Neural progenitor cell (in vitro differentiated cells): ENCODE measurements at regions not wholly inside any gene's neighbourhood (a gene's known extent, or its start where the extent isn't known, plus 50 kb on each side); places are given as distances from the start of the nearest gene placed in this dataset.

ENCODE experiments used
- EZH2 ChIP-seq: fragments of 200-600 bp; sonication (generic); IDR thresholded peaks from 2 replicates; pipeline ENCODE4 v1.6.1; 2017; ENCODE audit warnings: antibody characterized with exemption, mild to moderate bottlenecking, moderate library complexity
- EZH2phosphoT487 ChIP-seq: fragments of 200-600 bp; sonication (generic); IDR thresholded peaks from 2 replicates; pipeline ENCODE4 v1.6.1; 2017; ENCODE audit warnings: antibody characterized with exemption
- TF ChIP-seq, protein P1 (sequence below): fragments of 200-600 bp; sonication (generic); IDR thresholded peaks from 2 replicates; pipeline ENCODE4 v1.5.1; 2017; ENCODE audit warnings: antibody characterized with exemption, mild to moderate bottlenecking

DNA sequence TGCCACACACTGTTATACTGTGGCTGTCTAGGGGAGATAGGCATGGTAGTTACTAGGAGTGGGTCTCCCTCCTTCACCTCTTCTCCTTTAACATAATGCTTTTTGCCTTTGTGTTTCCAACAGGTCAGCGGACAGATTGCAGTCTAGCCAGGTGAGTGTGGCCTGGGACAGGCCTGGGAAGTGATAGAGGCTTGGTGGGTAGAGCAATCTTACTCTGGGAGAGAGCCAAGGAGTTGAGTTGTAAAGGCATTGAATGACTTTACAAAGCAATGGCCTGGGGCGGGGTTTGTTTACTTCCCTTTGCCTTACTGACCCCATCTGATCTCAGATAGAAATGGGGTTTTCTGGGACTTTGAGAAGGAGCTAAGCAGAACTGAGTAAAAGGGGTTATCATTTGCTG is 51.0 kb upstream of the IKBKE start:
- TF ChIP-seq EZH2phosphoT487 (no peak), EZH2 (no peak)
- TF ChIP-seq, protein P1, sequence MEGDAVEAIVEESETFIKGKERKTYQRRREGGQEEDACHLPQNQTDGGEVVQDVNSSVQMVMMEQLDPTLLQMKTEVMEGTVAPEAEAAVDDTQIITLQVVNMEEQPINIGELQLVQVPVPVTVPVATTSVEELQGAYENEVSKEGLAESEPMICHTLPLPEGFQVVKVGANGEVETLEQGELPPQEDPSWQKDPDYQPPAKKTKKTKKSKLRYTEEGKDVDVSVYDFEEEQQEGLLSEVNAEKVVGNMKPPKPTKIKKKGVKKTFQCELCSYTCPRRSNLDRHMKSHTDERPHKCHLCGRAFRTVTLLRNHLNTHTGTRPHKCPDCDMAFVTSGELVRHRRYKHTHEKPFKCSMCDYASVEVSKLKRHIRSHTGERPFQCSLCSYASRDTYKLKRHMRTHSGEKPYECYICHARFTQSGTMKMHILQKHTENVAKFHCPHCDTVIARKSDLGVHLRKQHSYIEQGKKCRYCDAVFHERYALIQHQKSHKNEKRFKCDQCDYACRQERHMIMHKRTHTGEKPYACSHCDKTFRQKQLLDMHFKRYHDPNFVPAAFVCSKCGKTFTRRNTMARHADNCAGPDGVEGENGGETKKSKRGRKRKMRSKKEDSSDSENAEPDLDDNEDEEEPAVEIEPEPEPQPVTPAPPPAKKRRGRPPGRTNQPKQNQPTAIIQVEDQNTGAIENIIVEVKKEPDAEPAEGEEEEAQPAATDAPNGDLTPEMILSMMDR = no peak
